ENCODE measurements at regions not wholly inside any gene's neighbourhood (a gene's known extent, or its start where the extent isn't known, plus 50 kb on each side); places are given as distances from the start of the nearest gene placed in this dataset.

DNA sequence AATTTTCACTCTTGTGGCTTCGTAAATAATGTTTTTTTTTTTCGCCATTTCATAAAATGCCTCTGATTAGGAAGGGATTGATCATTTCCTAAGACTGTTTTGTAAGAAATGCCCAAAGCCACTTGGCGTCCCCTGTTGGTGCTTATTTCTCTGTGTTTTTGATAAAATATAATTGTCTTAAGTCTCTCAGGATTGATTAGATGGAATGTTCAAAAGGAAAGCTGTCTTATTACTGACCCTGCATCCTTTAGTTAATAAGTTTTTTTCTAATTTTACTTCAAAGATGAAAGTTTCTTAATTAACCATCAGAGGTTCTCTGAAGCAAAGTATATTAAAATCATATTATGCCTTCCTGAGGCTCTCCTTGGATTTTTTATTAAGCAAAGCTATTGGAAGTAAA is 624.3 kb upstream of the TENM4 start:
- TF ChIP-seq, protein P1, sequence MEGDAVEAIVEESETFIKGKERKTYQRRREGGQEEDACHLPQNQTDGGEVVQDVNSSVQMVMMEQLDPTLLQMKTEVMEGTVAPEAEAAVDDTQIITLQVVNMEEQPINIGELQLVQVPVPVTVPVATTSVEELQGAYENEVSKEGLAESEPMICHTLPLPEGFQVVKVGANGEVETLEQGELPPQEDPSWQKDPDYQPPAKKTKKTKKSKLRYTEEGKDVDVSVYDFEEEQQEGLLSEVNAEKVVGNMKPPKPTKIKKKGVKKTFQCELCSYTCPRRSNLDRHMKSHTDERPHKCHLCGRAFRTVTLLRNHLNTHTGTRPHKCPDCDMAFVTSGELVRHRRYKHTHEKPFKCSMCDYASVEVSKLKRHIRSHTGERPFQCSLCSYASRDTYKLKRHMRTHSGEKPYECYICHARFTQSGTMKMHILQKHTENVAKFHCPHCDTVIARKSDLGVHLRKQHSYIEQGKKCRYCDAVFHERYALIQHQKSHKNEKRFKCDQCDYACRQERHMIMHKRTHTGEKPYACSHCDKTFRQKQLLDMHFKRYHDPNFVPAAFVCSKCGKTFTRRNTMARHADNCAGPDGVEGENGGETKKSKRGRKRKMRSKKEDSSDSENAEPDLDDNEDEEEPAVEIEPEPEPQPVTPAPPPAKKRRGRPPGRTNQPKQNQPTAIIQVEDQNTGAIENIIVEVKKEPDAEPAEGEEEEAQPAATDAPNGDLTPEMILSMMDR (IDR thresholded peaks at IDR 0.05; ENCODE audit: insufficient read depth, low read length, poor library complexity, severe bottlenecking) = no peak
- H3K4me3 ChIP-seq (ENCODE audit: low read depth, low read length) = no peak overlapping the region
- H3K27me3 ChIP-seq (ENCODE audit: control insufficient read depth, insufficient read depth, low read length) = no peaks in the 10 kb centered on the region
- no peaks in the 10 kb centered on the region for H3K36me3 ChIP-seq (ENCODE audit: control insufficient read depth, insufficient read depth, low read length)
- DNase-seq (ENCODE audit: low read depth) = no peak

DNA sequence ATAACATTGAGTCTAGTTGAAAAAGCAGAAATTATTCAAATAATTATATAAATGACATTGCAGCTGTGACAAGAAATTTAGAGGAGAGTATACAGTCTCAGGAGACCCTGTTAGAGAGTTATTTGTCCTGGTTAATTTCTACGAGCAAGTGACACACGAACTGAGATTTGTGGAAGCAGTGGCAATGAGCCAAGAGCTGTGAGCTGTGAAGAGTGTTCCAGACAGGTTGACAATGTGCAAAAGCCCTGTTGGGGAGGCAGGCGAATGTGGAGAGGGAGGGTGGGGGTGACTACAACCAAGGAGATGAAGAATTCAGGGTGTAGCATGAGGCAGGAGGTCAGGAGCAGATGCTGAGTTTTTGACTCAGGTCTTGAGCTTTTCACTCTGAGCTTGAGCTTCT is 620.2 kb upstream of the TENM4 start:
- Histone ChIP-seq H3K4me3 (ENCODE audit: low read depth, low read length) (no peak overlapping the region), H3K36me3 (ENCODE audit: control insufficient read depth, insufficient read depth, low read length) (no peaks in the 10 kb centered on the region), H3K27me3 (ENCODE audit: control insufficient read depth, insufficient read depth, low read length) (no peaks in the 10 kb centered on the region)
- DNase-seq (ENCODE audit: low read depth) = no peak
- TF ChIP-seq, protein P1 (IDR thresholded peaks at IDR 0.05; ENCODE audit: insufficient read depth, low read length, poor library complexity, severe bottlenecking) = no peak

DNA sequence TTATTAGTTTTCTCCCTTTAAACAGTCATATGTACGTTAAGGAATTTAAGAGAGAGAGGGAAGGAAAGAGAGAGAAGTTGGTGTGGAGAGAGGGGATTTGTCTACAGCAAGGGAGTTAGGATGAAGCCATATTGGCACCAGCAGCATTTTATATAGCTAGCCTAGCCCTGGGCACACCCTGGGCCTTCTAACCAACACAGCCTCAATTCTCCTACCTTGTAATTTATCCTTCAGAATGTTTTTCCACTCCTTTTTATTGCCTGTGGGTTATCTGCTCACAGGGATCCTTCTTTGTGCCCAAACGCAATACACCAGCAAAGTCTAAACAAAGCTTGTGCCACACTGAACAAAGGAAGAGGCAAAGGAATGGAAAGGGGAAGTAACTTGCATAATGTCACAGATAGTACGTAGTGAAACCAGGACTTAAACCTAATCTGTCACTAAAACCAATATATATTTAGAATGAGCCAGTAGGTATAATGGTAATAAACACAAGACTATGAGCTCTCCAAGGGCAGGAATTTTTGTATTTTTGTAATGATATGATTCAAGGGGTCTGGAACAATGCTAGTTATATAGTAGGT is 613.8 kb upstream of the TENM4 start:
- TF ChIP-seq, protein P1 (IDR thresholded peaks at IDR 0.05; ENCODE audit: insufficient read depth, low read length, poor library complexity, severe bottlenecking) = no peak
- Histone ChIP-seq H3K36me3 (ENCODE audit: control insufficient read depth, insufficient read depth, low read length) (no peaks in the 10 kb centered on the region), H3K4me3 (ENCODE audit: low read depth, low read length) (no peak overlapping the region), H3K27me3 (ENCODE audit: control insufficient read depth, insufficient read depth, low read length) (no peaks in the 10 kb centered on the region)
- DNase-seq (ENCODE audit: low read depth) = no peak

DNA sequence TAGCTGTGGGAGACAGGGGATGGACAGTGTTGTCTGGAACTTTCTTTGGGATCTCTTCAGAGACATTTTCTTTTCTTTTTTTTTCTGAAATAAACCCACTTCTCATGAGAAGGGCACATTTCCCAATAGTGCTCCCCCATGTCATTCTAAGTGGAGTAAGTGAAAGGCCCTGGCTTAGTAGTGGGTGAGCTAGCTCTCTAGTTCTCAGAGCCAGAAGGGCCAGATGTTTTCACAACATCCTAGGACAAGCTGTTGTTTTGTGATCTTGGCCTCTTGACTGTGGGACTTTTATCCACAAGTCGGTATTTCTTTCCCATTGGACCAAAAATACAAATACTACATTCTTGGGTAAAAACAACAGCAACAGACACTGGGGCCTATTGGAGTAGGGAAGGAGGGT is 607.7 kb upstream of the TENM4 start:
- no peak for DNase-seq (ENCODE audit: low read depth)
- Histone ChIP-seq H3K4me3 (ENCODE audit: low read depth, low read length) (no peak overlapping the region), H3K27me3 (ENCODE audit: control insufficient read depth, insufficient read depth, low read length) (no peaks in the 10 kb centered on the region), H3K36me3 (ENCODE audit: control insufficient read depth, insufficient read depth, low read length) (no peaks in the 10 kb centered on the region)
- TF ChIP-seq, protein P1 (IDR thresholded peaks at IDR 0.05; ENCODE audit: insufficient read depth, low read length, poor library complexity, severe bottlenecking) = no peak

DNA sequence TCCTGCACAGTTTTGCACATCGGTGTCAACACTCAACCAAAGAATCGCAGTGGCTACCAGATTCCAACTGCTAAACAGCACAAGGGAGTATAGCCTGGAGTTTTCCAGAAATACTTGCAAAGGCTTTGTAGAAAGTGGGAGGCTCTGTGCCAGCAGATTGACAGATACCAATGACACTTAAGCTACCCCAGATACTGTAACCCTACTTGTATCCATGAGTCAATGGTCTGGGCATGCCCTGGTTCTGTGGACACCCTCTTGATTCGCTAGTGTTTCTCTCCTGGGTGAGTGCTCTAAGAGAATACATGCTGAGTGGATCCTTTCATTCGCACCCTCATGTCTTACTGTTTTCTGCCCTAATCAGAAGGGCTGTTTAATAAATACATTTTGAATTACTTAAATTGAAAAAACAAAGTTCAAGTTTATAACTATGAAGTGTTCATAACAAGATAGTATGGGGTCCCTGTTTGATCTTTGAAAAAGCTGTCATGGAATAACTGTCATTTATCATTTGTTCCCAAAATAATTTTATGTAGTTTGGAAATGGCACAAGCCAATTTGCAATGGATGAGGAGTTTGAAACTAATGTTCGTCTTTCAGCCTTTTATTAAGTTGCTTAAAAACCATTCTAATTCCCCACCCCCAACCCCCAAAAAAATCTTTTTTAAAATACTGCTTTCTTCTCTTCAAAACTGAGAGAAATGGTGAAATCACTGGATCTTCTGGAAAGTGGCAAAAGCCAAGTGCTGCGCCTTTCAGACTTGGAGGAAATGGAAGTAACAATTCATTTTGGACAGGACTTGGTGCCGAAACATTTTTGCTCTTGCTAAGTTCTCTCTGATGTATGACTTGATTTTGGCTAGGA is 600.5 kb upstream of the TENM4 start:
- Histone ChIP-seq H3K4me3 (ENCODE audit: low read depth, low read length) (no peak overlapping the region), H3K36me3 (ENCODE audit: control insufficient read depth, insufficient read depth, low read length) (no peaks in the 10 kb centered on the region), H3K27me3 (ENCODE audit: control insufficient read depth, insufficient read depth, low read length) (no peaks in the 10 kb centered on the region)
- TF ChIP-seq, protein P1 (IDR thresholded peaks at IDR 0.05; ENCODE audit: insufficient read depth, low read length, poor library complexity, severe bottlenecking) = no peak
- DNase-seq (ENCODE audit: low read depth) = no peak
